Left ventricle myocardium inferior (tissue), 1 donor: ENCODE measurements at regions not wholly inside any gene's neighbourhood (a gene's known extent, or its start where the extent isn't known, plus 50 kb on each side); places are given as distances from the start of the nearest gene placed in this dataset.

Experiments used
- DNase-seq: peaks from one replicate; pipeline ENCODE4 v3.0.0-alpha.2; 2020
- H3K27ac ChIP-seq: fragments of 200-600 bp; replicated peaks from 2 replicates; pipeline ENCODE4 v1.8.0; 2021
- H3K27me3 ChIP-seq: fragments of 200-600 bp; 2 replicates; pipeline ENCODE4 v1.8.0; 2021; ENCODE audit warnings: low read depth
- H3K36me3 ChIP-seq: fragments of 200-600 bp; 2 replicates; pipeline ENCODE4 v1.8.0; 2021
- H3K4me1 ChIP-seq: fragments of 200-600 bp; 2 replicates; pipeline ENCODE4 v1.8.0; 2021
- H3K4me3 ChIP-seq: fragments of 200-600 bp; 2 replicates; pipeline ENCODE4 v1.8.0; 2021; ENCODE audit warnings: mild to moderate bottlenecking, moderate library complexity
- H3K9me3 ChIP-seq: fragments of 200-600 bp; replicated peaks from 2 replicates; pipeline ENCODE4 v1.8.0; 2021
- intact Hi-C: fragments of 100-400 bp; cut with micrococcal nuclease; formaldehyde crosslinking; loops from one replicate; pipeline ENCODE4 v1.11.0; 2022
- TF ChIP-seq, protein P1 (sequence below): fragments of 200-600 bp; IDR thresholded peaks from 2 replicates; pipeline ENCODE4 v1.8.0; 2021; ENCODE audit warnings: antibody characterized with exemption, mild to moderate bottlenecking, borderline replicate concordance
- donor health status: DM: no; HTN: yes; CAD: no; lungs with severe emphysema.

DNA sequence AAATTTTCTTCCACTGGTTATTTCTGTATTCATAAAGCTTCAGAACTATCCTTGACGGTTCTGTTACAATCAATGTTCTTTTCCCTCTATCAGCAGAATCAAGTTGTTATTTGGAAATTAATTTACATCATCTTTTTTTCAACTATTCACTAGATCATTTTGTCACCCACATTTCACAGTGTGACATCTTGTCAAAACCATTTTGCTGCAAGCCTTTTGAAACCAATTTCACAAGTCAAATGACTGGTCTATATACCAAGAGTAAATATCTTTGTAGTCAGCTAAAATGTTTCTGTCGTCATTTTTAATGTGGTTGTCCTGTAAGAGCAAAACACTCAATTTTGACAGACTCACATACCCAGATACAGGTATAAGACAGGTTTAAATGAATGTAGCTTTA, 984.3 kb upstream of the TYRP1 start:
- intact Hi-C loops: no loop called here
- H3K4me1 ChIP-seq: no peaks in the 10 kb centered on the region
- DNase-seq: no peak
- no peak overlapping the region for H3K4me3 ChIP-seq
- H3K27ac ChIP-seq: no peak overlapping the region
- H3K36me3 ChIP-seq: no peaks in the 10 kb centered on the region
- H3K27me3 ChIP-seq: no peaks in the 10 kb centered on the region
- TF ChIP-seq, protein P1, sequence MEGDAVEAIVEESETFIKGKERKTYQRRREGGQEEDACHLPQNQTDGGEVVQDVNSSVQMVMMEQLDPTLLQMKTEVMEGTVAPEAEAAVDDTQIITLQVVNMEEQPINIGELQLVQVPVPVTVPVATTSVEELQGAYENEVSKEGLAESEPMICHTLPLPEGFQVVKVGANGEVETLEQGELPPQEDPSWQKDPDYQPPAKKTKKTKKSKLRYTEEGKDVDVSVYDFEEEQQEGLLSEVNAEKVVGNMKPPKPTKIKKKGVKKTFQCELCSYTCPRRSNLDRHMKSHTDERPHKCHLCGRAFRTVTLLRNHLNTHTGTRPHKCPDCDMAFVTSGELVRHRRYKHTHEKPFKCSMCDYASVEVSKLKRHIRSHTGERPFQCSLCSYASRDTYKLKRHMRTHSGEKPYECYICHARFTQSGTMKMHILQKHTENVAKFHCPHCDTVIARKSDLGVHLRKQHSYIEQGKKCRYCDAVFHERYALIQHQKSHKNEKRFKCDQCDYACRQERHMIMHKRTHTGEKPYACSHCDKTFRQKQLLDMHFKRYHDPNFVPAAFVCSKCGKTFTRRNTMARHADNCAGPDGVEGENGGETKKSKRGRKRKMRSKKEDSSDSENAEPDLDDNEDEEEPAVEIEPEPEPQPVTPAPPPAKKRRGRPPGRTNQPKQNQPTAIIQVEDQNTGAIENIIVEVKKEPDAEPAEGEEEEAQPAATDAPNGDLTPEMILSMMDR: no peak
- peaks cover 20% of the 10 kb centered on the region for H3K9me3 ChIP-seq

DNA sequence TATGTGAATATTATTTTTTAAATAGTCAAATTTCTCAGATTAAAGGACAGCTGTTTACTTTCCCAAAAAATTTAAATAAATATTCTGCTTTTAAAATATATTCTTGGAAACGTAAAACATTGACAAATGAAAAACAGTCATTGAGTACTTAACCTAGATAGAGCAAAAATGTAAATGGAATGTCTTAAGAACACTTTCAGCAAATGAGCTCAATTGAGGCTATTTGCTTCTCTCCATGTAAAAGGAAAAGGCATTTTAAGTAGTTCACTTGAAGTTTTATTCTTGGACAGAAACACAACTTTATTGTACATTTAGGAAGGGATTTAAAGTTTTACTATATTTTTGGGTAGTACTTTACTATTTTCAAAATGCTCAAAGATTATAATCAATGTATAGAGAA, 983.6 kb upstream of the TYRP1 start:
- Histone ChIP-seq H3K36me3 (no peaks in the 10 kb centered on the region), H3K27me3 (no peaks in the 10 kb centered on the region), H3K4me3 (no peak overlapping the region), H3K9me3 (peaks cover 20% of the 10 kb centered on the region), H3K4me1 (no peaks in the 10 kb centered on the region), H3K27ac (no peak overlapping the region)
- DNase-seq: no peak
- intact Hi-C loops: no loop called here
- TF ChIP-seq, protein P1: no peak

DNA sequence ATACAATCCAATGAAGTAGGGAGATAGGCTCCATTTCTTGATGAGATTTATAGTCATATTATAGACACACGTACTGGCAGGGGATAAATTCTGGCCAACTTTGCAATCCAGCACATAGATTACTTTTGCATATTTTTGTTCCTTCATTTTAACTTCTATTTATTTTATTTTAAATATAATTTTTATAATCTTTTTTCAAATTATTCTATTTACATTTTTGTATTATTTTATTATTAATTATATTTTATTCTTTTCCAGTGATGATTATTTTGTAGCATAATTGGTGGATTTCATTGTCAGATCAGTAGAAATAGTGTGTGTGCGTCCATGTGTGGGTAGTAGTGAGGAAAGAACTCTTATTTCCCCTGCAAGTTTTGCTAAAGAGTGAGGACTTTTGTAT, 980.1 kb upstream of the TYRP1 start:
- H3K9me3 ChIP-seq: peaks cover 25% of the 10 kb centered on the region
- TF ChIP-seq, protein P1: no peak
- intact Hi-C loops: no loop called here

DNA sequence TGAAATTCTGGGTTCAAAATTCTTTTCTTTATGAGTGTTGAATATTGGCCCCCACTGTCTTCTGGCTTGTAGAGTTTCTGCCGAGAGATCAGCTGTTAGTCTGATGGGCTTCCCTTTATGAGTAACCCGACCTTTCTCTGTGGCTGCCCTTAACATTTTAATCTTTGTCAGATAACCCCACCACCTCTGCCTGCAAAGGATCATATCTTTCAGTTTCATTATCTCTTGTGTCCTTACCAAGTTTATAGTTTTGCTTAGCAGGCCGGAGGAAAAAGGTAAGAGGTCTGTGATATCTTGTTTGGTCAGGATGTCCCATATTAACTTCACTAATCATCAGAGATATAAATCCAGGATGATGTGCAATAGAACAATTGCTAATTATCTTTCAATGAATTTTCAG, 970.2 kb upstream of the TYRP1 start:
- intact Hi-C loops: no loop called here
- no peaks in the 10 kb centered on the region for H3K4me1 ChIP-seq
- H3K4me3 ChIP-seq: no peak overlapping the region
- DNase-seq: no peak
- no peaks in the 10 kb centered on the region for H3K36me3 ChIP-seq
- no peaks in the 10 kb centered on the region for H3K9me3 ChIP-seq
- no peaks in the 10 kb centered on the region for H3K27me3 ChIP-seq
- H3K27ac ChIP-seq: no peak overlapping the region
- TF ChIP-seq, protein P1: no peak

More for the DNA sequence above, 980.1 kb upstream of the TYRP1 start:
- Histone ChIP-seq H3K4me1 (no peaks in the 10 kb centered on the region), H3K4me3 (no peak overlapping the region), H3K36me3 (no peaks in the 10 kb centered on the region), H3K27me3 (no peaks in the 10 kb centered on the region), H3K27ac (no peak overlapping the region)
- no peak for DNase-seq

DNA sequence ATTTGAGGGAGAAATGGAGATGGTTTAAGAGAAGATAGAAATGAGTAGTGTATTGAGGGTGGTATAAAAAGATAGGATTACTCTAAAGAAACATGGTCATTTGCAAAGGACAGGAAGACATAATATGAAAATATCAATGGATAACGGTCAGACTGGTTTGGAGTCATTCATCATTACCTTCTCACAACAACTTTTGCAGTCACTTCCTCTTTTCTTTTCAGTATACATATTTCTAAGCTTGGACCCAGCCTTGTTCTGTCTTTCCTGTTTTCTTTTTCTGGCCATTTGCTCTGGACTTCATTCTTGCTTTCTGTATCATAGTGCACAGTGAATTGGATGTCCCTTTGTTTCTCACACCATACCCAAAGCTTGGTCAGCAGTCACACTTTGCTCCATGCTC, 966.5 kb upstream of the TYRP1 start:
- Histone ChIP-seq H3K4me1 (no peaks in the 10 kb centered on the region), H3K4me3 (no peak overlapping the region), H3K9me3 (peaks cover 6% of the 10 kb centered on the region), H3K27ac (no peak overlapping the region), H3K36me3 (no peaks in the 10 kb centered on the region), H3K27me3 (no peaks in the 10 kb centered on the region)
- TF ChIP-seq, protein P1: no peak
- intact Hi-C loops: no loop called here
- no peak for DNase-seq

DNA sequence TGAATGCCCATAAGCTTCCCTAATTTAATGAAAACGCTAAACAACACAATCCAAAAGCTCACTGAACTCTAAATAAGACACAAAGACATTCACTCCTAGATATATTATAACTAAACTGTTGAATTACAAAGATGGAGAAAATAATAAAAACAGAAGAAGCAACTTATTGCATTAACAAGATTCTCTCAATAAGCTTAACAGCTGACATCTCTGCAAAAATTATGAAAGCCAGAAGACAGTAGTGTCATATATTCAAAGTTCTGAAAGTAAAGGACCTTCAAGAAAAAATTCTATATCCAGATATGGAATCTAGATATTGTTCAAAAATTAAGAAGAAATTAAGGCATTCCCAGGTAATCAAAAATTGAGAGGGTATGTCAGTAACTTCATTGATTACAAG, 957.8 kb upstream of the TYRP1 start:
- Histone ChIP-seq H3K4me1 (no peaks in the 10 kb centered on the region), H3K36me3 (no peaks in the 10 kb centered on the region), H3K9me3 (peaks cover 39% of the 10 kb centered on the region), H3K27me3 (no peaks in the 10 kb centered on the region), H3K4me3 (no peak overlapping the region), H3K27ac (no peak overlapping the region)
- intact Hi-C loops: no loop called here
- no peak for DNase-seq
- TF ChIP-seq, protein P1: no peak
